Eye (tissue), 1 donor: ENCODE measurements at regions not wholly inside any gene's neighbourhood (a gene's known extent, or its start where the extent isn't known, plus 50 kb on each side); places are given as distances from the start of the nearest gene placed in this dataset.
"Not testable (repeated sequence)": the region's sequence is repeated elsewhere in the genome, so short reads cannot be mapped to it uniquely, and the experiment has no call there.

ENCODE experiments used
- DNase-seq: peaks from one replicate; pipeline ENCODE4 v3.0.0-alpha.2; 2015

- DNase-seq: no peak
Measured at GRCh38 chr18:66271962-66272361, 331.9 kb downstream of the CDH19 start.

- no peak for DNase-seq
Measured at GRCh38 chr18:66264130-66264529, 339.8 kb downstream of the CDH19 start.

GRCh38 chr18:66254121-66254520 is 349.8 kb downstream of the CDH19 start:
- peak; percentile 31 for DNase-seq

DNA sequence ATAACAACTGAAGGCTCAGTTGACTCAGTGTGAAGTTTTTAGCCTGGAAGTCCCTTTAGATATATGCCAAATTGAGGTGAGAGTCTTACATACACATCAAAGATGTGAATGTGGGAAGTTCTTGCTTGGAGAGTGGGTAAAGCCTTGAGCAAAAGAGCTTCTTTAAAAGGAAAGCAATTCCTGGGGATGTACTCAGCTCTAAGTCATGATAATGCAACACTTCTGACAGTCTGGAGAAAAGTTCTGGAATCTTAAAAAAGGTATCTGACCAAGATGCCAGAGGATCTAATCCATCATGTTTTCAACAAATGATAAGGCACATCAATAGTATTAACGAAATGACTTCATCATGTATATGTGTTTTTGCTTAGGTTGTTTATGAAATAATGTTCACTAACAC is 351.2 kb downstream of the CDH19 start:
- no peak for DNase-seq

DNA sequence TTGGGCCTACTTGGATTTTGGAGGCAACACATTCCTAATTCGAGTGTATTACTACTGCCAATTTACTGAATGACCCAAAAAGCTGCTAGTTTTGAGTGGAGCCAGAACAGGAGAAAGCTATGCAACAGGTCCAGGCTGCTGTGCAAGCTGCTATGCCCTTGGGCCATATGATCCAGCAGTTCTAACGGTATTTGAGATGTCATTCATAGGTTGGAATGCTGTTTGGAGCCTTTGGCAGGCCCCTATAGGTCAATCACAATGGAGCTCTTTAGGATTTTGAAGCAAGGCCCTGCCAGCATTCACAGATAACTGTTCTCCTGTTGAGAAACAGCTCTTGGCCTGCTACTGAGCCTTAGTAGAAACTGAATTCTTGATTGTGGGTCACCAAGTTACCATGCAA is 368.7 kb downstream of the CDH19 start:
- no peak for DNase-seq

GRCh38 chr18:66226782-66227181 is 377.1 kb downstream of the CDH19 start:
- DNase-seq: no peak

DNA sequence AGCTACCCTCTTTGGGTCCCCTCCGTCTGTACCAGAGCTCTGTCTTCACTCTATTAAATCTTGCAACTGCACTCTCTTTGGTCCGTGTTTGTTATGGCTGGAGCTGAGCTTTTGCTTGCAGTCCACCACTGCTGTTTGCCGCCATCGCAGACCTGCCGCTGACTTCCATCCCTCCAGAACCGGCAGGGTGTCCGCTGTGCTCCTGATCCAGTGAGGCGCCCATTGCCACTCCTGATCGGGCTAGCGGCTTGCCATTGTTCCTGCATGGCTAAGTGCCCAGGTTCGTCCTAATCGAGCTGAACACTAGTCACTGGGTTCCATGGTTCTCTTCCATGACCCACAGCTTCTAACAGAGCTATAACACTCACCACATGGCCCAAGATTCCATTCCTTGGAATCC is 380.6 kb downstream of the CDH19 start:
- DNase-seq: not testable (repeated sequence)

DNA sequence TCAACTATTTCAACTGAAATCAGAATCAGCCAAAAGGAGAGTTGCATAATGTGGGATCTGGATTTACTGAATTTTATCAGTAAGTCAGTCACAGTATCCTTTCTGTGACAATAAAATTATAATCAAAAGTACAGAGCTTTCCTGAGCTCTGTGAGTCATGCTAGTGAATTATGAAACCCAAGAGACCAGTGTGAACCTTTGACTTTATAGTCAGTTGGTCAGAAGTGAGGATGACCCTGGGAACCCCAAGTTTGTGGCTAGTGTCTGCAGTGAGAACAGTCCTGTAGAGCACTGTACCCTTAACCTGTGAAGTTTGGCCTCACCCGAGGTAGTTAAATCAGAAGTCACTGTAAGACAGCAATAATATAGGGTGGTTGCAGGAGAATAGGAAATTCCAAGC is 381.7 kb downstream of the CDH19 start:
- no peak for DNase-seq

GRCh38 chr18:66219817-66220216 is 384.1 kb downstream of the CDH19 start:
- no peak for DNase-seq

GRCh38 chr18:66211749-66212148 is 392.1 kb downstream of the CDH19 start:
- peak; percentile 68 for DNase-seq

DNA sequence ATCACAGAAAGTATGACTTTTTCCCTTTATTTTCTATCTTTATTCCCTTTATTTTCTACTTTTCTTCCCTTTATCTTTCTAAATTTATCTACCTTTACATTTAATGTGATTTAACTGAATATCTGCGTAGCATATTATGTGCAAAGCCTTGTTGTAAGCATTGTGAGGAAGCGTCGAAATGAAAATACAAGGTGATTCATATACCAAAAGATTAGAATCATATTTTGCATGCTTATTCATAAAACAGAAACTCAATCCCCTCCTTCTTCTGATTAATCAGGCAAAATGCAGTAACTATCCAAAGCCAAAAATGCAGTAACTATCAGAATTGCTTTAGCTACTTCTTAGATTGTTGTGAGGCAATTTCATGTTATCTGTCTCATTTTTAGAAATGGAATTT is 393.0 kb downstream of the CDH19 start:
- no peak for DNase-seq

GRCh38 chr18:66209656-66210055 is 394.2 kb downstream of the CDH19 start:
- no peak for DNase-seq

DNA sequence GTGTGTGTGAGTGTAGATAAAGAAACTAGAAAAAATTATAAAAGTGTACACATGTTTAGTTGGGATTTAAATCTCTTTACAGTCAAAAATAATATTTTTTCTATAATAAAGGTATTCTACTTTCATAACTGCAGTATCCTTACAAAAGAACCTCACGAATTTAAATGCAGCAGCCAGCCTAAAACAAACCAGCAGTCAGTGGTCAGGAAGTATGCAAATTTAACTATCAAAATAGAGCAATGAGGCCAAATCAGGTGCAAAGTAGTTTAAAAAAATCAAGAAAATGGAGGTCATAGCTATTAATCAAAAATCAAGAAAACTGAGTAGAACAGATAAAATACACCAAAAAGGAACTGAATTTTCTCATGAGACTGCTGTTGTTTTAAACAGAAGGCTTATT is 407.1 kb downstream of the CDH19 start:
- DNase-seq: no peak

DNA sequence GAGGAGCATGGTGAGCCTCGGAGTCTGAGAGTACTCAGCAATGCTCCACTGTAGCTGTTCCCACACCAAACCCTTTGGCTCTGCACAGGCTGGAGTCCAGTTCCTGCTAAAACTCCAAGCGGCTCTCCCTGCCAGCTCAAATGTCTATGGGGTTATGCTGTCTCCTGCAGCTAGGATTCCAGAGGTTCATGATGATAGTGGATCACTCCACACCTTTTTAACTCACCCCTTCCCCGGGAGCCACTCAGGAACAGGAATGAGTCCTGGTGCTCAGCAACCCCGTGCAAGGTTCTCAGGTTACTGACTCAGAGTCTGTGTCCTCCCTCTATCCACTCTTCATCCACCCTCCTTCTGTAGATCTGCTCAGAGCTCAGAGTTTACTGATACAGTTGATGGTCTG is 410.0 kb downstream of the CDH19 start:
- DNase-seq: no peak

DNA sequence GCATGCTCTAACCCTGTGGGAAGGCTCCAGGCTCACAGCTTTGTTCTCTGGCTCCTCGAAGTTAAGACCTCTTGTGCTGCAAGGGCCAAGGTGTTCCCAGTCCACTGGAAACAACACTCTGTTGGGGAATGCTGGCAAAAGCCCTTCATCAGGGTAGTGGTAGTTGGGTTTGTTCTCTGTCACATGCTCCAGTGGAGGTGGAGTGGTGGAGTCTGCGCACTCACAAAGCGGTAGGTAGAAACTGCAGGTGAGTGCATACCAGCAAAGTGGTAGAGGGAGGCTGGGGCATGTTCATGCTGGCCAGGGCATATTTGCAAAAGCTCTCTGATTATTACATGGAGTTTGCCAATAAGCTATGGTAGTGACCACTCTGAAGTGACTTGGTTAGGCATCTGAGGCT is 410.5 kb downstream of the CDH19 start:
- no peak for DNase-seq

GRCh38 chr18:66168685-66169235 is 417.9 kb downstream of the CDH7 start:
- DNase-seq: peak; percentile 68

- DNase-seq: no peak
Measured at GRCh38 chr18:66167829-66168684, 417.2 kb downstream of the CDH7 start.

DNA sequence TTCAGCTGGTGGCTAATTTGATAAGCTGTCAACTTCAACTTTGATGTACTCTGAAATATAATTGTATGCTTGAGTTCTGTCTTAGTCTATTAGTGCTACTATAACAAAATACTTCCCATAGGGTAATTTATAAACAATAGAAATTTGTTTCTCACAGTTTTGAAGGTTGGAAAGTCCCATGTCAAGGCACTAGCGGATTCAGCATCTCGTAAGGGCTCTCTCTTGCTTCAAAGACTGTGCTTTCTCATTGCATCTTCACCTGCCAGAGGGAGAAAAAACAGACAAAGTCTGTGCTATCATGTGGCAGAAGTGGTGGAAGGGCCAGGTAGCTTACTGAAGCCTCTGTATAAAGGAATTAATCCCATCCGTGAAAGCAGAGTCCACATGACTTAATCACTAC is 409.2 kb downstream of the CDH7 start:
- DNase-seq: no peak

- DNase-seq: no peak
Measured at GRCh38 chr18:66159451-66159850, 408.6 kb downstream of the CDH7 start.

DNA sequence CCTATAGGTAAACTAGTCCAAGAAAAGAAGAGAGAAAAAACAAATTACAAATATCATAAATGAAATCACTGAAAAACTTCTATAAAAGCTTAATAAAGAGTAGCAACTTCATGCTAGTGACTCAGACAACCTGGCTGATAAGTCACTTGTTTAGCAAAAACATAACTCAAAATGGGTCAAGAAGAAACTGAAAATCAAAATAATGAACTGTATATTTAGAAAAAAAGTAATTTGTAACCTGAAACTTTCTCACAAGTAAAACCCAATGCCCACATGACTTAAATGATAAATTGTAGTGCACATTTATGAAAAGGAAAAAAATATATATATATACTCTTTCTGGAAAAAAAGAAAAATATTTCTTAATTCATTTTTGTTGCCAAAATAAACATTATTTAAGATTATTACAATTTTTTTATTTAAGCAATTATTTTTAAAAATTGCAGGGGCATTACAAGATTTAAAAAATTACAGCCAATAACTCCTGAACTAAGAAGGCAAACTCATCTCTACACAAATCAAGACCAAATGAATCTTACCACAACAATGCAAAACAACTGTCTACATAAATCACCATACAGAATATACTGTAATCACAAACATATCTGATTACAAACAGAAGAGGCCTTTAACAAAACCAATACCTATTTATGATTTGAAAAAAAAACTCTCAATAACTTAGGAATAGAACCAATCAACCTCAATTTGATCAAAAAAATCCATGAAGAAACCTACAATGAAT is 406.3 kb downstream of the CDH7 start:
- DNase-seq: no peak

- DNase-seq: no peak
Measured at GRCh38 chr18:66150650-66151049, 399.8 kb downstream of the CDH7 start.

GRCh38 chr18:66143029-66143428 is 392.2 kb downstream of the CDH7 start:
- DNase-seq: no peak

DNA sequence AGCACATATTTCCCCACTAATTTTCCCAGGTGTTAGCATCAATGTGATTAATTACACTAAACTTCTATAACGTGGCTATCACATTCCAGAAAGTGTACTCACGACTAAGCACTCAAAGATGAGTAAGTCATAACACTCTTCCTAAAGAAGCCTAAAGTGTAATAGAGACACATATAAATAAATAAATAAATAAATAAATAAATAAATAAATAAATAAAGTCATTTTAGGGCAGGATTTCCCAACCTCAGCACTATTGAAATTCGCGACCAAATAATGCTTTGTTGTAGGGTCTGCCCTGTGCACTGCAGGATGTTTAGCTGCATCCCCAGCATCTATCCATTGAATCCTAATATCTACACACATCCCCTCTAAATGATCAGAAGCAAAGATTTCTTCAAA is 390.9 kb downstream of the CDH7 start:
- DNase-seq: no peak

- no peak for DNase-seq
Measured at GRCh38 chr18:66138642-66139041, 387.8 kb downstream of the CDH7 start.
